ENCODE measurements at regions not wholly inside any gene's neighbourhood (a gene's known extent, or its start where the extent isn't known, plus 50 kb on each side); places are given as distances from the start of the nearest gene placed in this dataset.
"Not testable (repeated sequence)": the region's sequence is repeated elsewhere in the genome, so short reads cannot be mapped to it uniquely, and the experiment has no call there.

- FAIRE-seq, result no peak
Measured at GRCh38 chr6:159642995-159643394, 50.0 kb downstream of the SOD2 start.

- no peak for FAIRE-seq
Measured at GRCh38 chr6:159642481-159642880, 50.6 kb downstream of the SOD2 start.

GRCh38 chr6:159640722-159641482, 52.1 kb downstream of the SOD2 start:
- no peak for FAIRE-seq

GRCh38 chr6:159640322-159640721, 52.7 kb downstream of the SOD2 start:
- no peak for FAIRE-seq

GRCh38 chr6:159639721-159640120, 53.3 kb downstream of the SOD2 start:
- no peak for FAIRE-seq

- FAIRE-seq, result no peak
Measured at GRCh38 chr6:159633196-159633595, 59.8 kb downstream of the SOD2 start.

- no peak for FAIRE-seq
Measured at GRCh38 chr6:159631886-159632285, 61.2 kb downstream of the SOD2 start.

- FAIRE-seq, result no peak
Measured at GRCh38 chr6:159627939-159628338, 65.1 kb downstream of the SOD2 start.

- not testable (repeated sequence) for FAIRE-seq
Measured at GRCh38 chr6:159626506-159626905, 66.5 kb downstream of the SOD2 start.

GRCh38 chr6:159623156-159623555, 69.9 kb downstream of the SOD2 start:
- no peak for FAIRE-seq

- FAIRE-seq, result no peak
Measured at GRCh38 chr6:159620947-159621346, 72.1 kb downstream of the SOD2 start.

GRCh38 chr6:159617444-159617843, 75.6 kb downstream of the SOD2 start:
- FAIRE-seq, result no peak

GRCh38 chr6:159616456-159616855, 76.6 kb downstream of the SOD2 start:
- FAIRE-seq, result no peak

GRCh38 chr6:159615918-159616317, 77.1 kb downstream of the SOD2 start:
- no peak for FAIRE-seq

GRCh38 chr6:159610881-159611280, 82.2 kb downstream of the SOD2 start:
- FAIRE-seq, result no peak

- no peak for FAIRE-seq
Measured at GRCh38 chr6:159609652-159610178, 83.3 kb downstream of the SOD2 start.

- FAIRE-seq, result no peak
Measured at GRCh38 chr6:159608961-159609651, 83.9 kb downstream of the SOD2 start.

GRCh38 chr6:159606786-159607185, 86.3 kb downstream of the SOD2 start:
- no peak for FAIRE-seq

- no peak for FAIRE-seq
Measured at GRCh38 chr6:159604443-159604956, 88.5 kb downstream of the SOD2 start.

- no peak for FAIRE-seq
Measured at GRCh38 chr6:159602431-159603041, 90.5 kb downstream of the SOD2 start.

- no peak for FAIRE-seq
Measured at GRCh38 chr6:159601211-159601610, 91.8 kb downstream of the SOD2 start.

- FAIRE-seq, result no peak
Measured at GRCh38 chr6:159595173-159595572, 97.9 kb downstream of the SOD2 start.

- no peak for FAIRE-seq
Measured at GRCh38 chr6:159594750-159595117, 98.3 kb downstream of the SOD2 start.
